SK-N-SH (cell line): ENCODE measurements at regions not wholly inside any gene's neighbourhood (a gene's known extent, or its start where the extent isn't known, plus 50 kb on each side); places are given as distances from the start of the nearest gene placed in this dataset.

Source experiments
- CTCF ChIA-PET: fragments of 300-600, 350-600 bp; formaldehyde crosslinking; extraction: SDS; loops from one replicate; lab custom pipeline; 2021; lab: Yijun Ruan, JAX
- POLR2A ChIA-PET: fragments of 350-600 bp; sonication (Branson Sonifier 250); formaldehyde crosslinking; extraction: SDS; loops from one replicate; lab custom pipeline; 2020; ENCODE audit warnings: antibody characterized with exemption, inconsistent platforms; lab: Yijun Ruan, JAX
- DNase-seq: peaks from one replicate; pipeline ENCODE4 v3.0.0; 2012
- H2AFZ ChIP-seq: fragments of 200-600 bp; sonication (generic); 2 replicates; pipeline ENCODE4 v1.8.1; 2016; ENCODE audit warnings: antibody characterized with exemption, mild to moderate bottlenecking, low read depth
- H3F3A ChIP-seq: fragments of 200-600 bp; sonication (generic); replicated peaks from 2 replicates; pipeline ENCODE3; 2016; ENCODE audit warnings: antibody characterized with exemption, mild to moderate bottlenecking; ENCODE audit not compliant: insufficient read depth
- H3K27ac ChIP-seq, 2 experiments: fragments of 200-500 bp in 1 of 2; fragments of 200-600 bp in 1 of 2; sonication (Bioruptor generic) in 1 of 2; sonication (generic), shearing (Covaris generic) in 1 of 2; 2 replicates each; pipeline versions ENCODE4 v1.5.1 to v1.6.1; 2014 to 2016; ENCODE audit warnings: low read depth in 2 of 2, inconsistent platforms in 1 of 2, low read length in 1 of 2, mild to moderate bottlenecking in 1 of 2, mixed read lengths in 1 of 2
- H3K27me3 ChIP-seq: fragments of 200-600 bp; sonication (generic), shearing (Covaris generic); 2 replicates; pipeline ENCODE4 v1.6.1; 2016; ENCODE audit warnings: mixed run types; ENCODE audit not compliant: insufficient read depth
- H3K36me3 ChIP-seq, 2 experiments: fragments of 200-500 bp in 1 of 2; fragments of 200-600 bp in 1 of 2; sonication (Bioruptor generic) in 1 of 2; sonication (generic) in 1 of 2; replicated peaks in 1 of 2; 2 replicates each; pipeline versions ENCODE3 to v1.5.1; 2014 to 2016; ENCODE audit warnings: low read length in 1 of 2, mild to moderate bottlenecking in 1 of 2; ENCODE audit not compliant: insufficient read depth in 2 of 2, control insufficient read depth in 1 of 2
- H3K4me1 ChIP-seq, 2 experiments: fragments of 200-500 bp in 1 of 2; fragments of 200-600 bp in 1 of 2; sonication (Bioruptor generic) in 1 of 2; sonication (generic), shearing (Covaris generic) in 1 of 2; 2 replicates each; pipeline versions ENCODE4 v1.5.1 to v1.6.1; 2014 to 2016; ENCODE audit warnings: low read depth in 1 of 2, low read length in 1 of 2, mixed run types in 1 of 2; ENCODE audit not compliant: insufficient read depth in 2 of 2, control insufficient read depth in 1 of 2
- H3K4me2 ChIP-seq: fragments of 200-600 bp; sonication (generic), shearing (Covaris generic); 2 replicates; pipeline ENCODE4 v1.6.1; 2017; ENCODE audit warnings: mixed run types
- H3K4me3 ChIP-seq, 2 experiments: fragments of 200-500 bp in 1 of 2; fragments of 200-600 bp in 1 of 2; sonication (Bioruptor generic) in 1 of 2; sonication (generic), shearing (Covaris generic) in 1 of 2; 2 replicates each; pipeline versions ENCODE4 v1.5.1 to v1.8.1; 2014 to 2016; ENCODE audit warnings: low read depth in 2 of 2, inconsistent platforms in 1 of 2, low read length in 1 of 2, mild to moderate bottlenecking in 1 of 2, mixed read lengths in 1 of 2, moderate library complexity in 1 of 2
- H3K79me2 ChIP-seq: fragments of 200-600 bp; sonication (generic); 2 replicates; pipeline ENCODE4 v1.8.1; 2017; ENCODE audit warnings: mild to moderate bottlenecking; ENCODE audit not compliant: insufficient read depth
- H3K9ac ChIP-seq: fragments of 200-600 bp; sonication (generic); 2 replicates; pipeline ENCODE4 v1.6.1; 2017; ENCODE audit warnings: mixed run types
- H3K9me2 ChIP-seq: fragments of 200-600 bp; sonication (generic); 2 replicates; pipeline ENCODE4 v1.6.1; 2017; ENCODE audit warnings: mixed run types
- H3K9me3 ChIP-seq: fragments of 200-600 bp; sonication (generic); 2 replicates; pipeline ENCODE4 v1.6.1; 2017; ENCODE audit warnings: mixed run types, mild to moderate bottlenecking, moderate library complexity
- H4K20me1 ChIP-seq: fragments of 200-600 bp; sonication (generic); 2 replicates; pipeline ENCODE4 v1.6.1; 2017; ENCODE audit warnings: mild to moderate bottlenecking, mixed run types; ENCODE audit not compliant: insufficient read depth
- CHD2 ChIP-seq: fragments of 150-350 bp; IDR thresholded peaks from 2 replicates; pipeline ENCODE4 v1.6.1; 2018; ENCODE audit warnings: low read length; ENCODE audit not compliant: partially characterized antibody
- CTCF ChIP-seq: fragments of 200-600 bp; sonication (generic); IDR thresholded peaks from 2 replicates; pipeline ENCODE4 v1.6.1; 2017; ENCODE audit warnings: antibody characterized with exemption, mild to moderate bottlenecking, moderate library complexity
- IRF3 ChIP-seq: fragments of 150-350 bp; IDR thresholded peaks from 2 replicates; pipeline ENCODE4 v1.6.1; 2016; ENCODE audit warnings: mild to moderate bottlenecking, low read depth, low read length
- MXI1 ChIP-seq: IDR thresholded peaks from 2 replicates; pipeline ENCODE4 v1.6.1; 2012; ENCODE audit warnings: mild to moderate bottlenecking, low read depth, low read length, improper control_type of control experiment
- NFIC ChIP-seq: IDR thresholded peaks from 2 replicates; pipeline ENCODE4 v1.4.0; 2012; ENCODE audit warnings: borderline replicate concordance
- NRF1 ChIP-seq: IDR thresholded peaks from 2 replicates; pipeline ENCODE4 v1.6.1; 2012; ENCODE audit warnings: low read depth, mild to moderate bottlenecking, low read length
- RAD21 ChIP-seq: IDR thresholded peaks from 2 replicates; pipeline ENCODE4 v1.6.1; 2012; ENCODE audit warnings: mild to moderate bottlenecking, low read length
- RXRA ChIP-seq: IDR thresholded peaks from 2 replicates; pipeline ENCODE4 v1.4.0; 2012; ENCODE audit warnings: low read depth, mild to moderate bottlenecking, borderline replicate concordance
- SMC3 ChIP-seq: IDR thresholded peaks from 2 replicates; pipeline ENCODE4 v1.6.1; 2012; ENCODE audit warnings: low read depth, low read length, improper control_type of control experiment
- TAF1 ChIP-seq: IDR thresholded peaks from 2 replicates; pipeline ENCODE4 v1.6.1; 2012; ENCODE audit warnings: low read depth, mild to moderate bottlenecking, low read length, moderate library complexity, borderline replicate concordance
- TCF12 ChIP-seq: IDR thresholded peaks from 2 replicates; pipeline ENCODE4 v1.4.0; 2012
- TEAD4 ChIP-seq: IDR thresholded peaks from 2 replicates; pipeline ENCODE4 v1.4.0; 2012; ENCODE audit warnings: mild to moderate bottlenecking, borderline replicate concordance; ENCODE audit not compliant: insufficient read depth
- USF1 ChIP-seq: IDR thresholded peaks from 2 replicates; pipeline ENCODE4 v1.4.0; 2012; ENCODE audit warnings: low read depth, borderline replicate concordance
- USF2 ChIP-seq: fragments of 150-350 bp; IDR thresholded peaks from 2 replicates; pipeline ENCODE4 v1.6.1; 2017; ENCODE audit warnings: antibody characterized with exemption, low read length, low read depth, borderline replicate concordance
- YY1 ChIP-seq: IDR thresholded peaks from 2 replicates; pipeline ENCODE4 v1.4.0; 2012; ENCODE audit warnings: low read depth, mild to moderate bottlenecking
- WGBS: methylation state at CpG from one replicate; pipeline ENCODE4 v1.1.6; 2017; ENCODE audit warnings: low lambda C conversion rate; 5-methylcytosine and 5-hydroxymethylcytosine counted together

GRCh38 chr6:21414065-21414464 lies 179.5 kb upstream of the SOX4 start:
- H3K79me2 ChIP-seq: no peaks in the 10 kb centered on the region
- no peak overlapping the region for H3K4me3 ChIP-seq
- no peaks in the 10 kb centered on the region for H3K4me1 ChIP-seq
- no peaks in the 10 kb centered on the region; the same call in 1 of the 2 replicates for H3K27me3 ChIP-seq
- peaks cover 5% of the 10 kb centered on the region; the same call in 1 of the 2 replicates for H3K9me3 ChIP-seq
- no peaks in the 10 kb centered on the region for H3K9me2 ChIP-seq
- no peak overlapping the region for H3K9ac ChIP-seq
- TF ChIP-seq MXI1: no peak
- no peak for TF ChIP-seq TEAD4
- no peak for TF ChIP-seq YY1
- no peak for TF ChIP-seq NFIC
- TF ChIP-seq USF1: no peak
- TF ChIP-seq USF2: no peak
- TF ChIP-seq RAD21: no peak
- TF ChIP-seq SMC3: no peak
- TF ChIP-seq TCF12: no peak
- no peak for TF ChIP-seq CHD2
- no peak for TF ChIP-seq IRF3
- no peak for TF ChIP-seq TAF1
- no peak for TF ChIP-seq RXRA
- TF ChIP-seq NRF1: no peak
- no peak for TF ChIP-seq CTCF
- no peaks in the 10 kb centered on the region for H3K36me3 ChIP-seq
- H3F3A ChIP-seq: no peaks in the 10 kb centered on the region
- no peaks in the 10 kb centered on the region for H4K20me1 ChIP-seq
- WGBS: 56% methylated on average over 5 of the region's 5 CpGs
- POLR2A ChIA-PET: no interaction called here
- no peak overlapping the region for H3K27ac ChIP-seq
- CTCF ChIA-PET: no interaction called here
- no peak overlapping the region for H3K4me2 ChIP-seq
- no peak overlapping the region for H2AFZ ChIP-seq
- DNase-seq: no peak
